ENCODE measurements at regions not wholly inside any gene's neighbourhood (a gene's known extent, or its start where the extent isn't known, plus 50 kb on each side); places are given as distances from the start of the nearest gene placed in this dataset.
"Not testable (repeated sequence)": the region's sequence is repeated elsewhere in the genome, so short reads cannot be mapped to it uniquely, and the experiment has no call there.

DNA sequence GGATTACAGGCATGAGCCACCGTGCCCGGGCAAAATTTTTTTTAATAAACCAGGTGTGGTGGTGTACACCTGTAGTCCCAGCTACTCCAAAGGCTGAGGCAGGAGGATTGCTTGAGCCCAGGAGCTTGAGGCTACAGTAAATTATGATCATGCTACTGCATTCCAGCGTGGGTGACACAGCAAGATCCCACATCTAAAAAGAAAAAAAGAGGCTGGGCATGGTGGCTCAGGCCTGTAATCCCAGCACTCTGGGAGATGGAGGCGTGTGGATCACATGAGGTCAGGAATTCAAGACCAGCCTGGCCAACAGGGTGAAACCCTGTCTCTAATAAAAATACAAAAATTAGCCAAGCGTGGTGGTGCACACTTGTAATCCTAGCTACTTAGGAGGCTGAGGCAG lies 125.6 kb downstream of the ZNF281 start:
- DNase-seq (ENCODE audit: low read depth in 1 of 2, low spot score in 1 of 2): not testable (repeated sequence)

GRCh38 chr1:200282497-200283122 lies 127.2 kb downstream of the ZNF281 start:
- no peak for DNase-seq (ENCODE audit: low read depth in 1 of 2, low spot score in 1 of 2)

- DNase-seq (ENCODE audit: low read depth in 1 of 2, low spot score in 1 of 2): no peak
Observed at GRCh38 chr1:200281201-200281835, 128.5 kb downstream of the ZNF281 start.

GRCh38 chr1:200279810-200280411 lies 129.9 kb downstream of the ZNF281 start:
- no peak for DNase-seq (ENCODE audit: low read depth in 1 of 2, low spot score in 1 of 2)

DNA sequence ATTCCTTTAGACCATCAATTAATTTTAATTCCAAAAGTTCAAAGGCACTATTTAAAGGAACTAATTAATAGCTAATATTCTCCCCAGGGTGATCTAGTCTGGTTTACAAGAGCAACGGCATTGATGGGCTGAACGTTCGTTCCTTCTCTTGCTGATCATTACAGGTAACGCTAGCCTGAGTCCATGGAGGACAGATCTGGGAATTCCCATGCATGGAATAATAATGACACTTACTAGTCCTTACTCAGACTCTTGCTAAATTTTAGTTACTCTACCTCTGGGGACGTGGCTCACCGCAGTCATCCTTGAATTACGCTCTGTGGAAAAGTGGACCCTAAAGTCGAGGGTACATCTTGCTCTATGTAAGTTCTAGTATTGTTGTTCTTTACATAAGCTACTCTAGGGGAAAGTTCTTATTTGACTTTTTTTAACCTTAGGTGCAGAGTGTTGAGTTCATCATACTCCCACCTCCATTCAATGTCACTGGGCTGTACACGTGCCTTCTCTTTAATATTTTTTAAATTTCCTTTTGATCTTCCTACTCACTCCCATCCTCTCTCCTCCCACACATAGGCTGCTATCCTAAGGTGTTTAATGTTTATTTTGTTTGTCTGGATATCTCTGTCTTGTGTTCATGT lies 133.9 kb downstream of the ZNF281 start:
- no peak for DNase-seq (ENCODE audit: low read depth in 1 of 2, low spot score in 1 of 2)

DNA sequence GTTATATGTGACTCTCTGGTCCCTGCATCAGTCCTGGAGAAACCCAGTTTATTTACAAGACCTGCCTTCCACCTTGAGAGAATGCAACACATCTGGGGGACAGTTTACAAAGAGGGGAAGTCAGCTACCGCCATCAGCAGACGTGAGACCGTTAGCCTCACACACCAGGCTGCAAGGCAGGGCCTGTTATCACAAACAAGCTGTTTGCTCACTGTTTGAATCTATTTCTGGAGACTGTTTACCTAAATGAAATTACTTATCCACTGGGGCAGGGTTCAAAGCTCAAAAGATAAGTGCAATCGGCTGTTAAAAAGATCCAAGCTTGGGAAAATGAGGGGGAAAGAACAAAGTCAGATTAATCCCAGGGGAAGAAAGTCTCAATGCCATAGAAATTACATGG lies 134.4 kb downstream of the ZNF281 start:
- no peak for DNase-seq (ENCODE audit: low read depth in 1 of 2, low spot score in 1 of 2)

- DNase-seq (ENCODE audit: low read depth in 1 of 2, low spot score in 1 of 2): no peak
Observed at GRCh38 chr1:200274116-200274515, 135.7 kb downstream of the ZNF281 start.

- DNase-seq (ENCODE audit: low read depth in 1 of 2, low spot score in 1 of 2): no peak
Observed at GRCh38 chr1:200272481-200273068, 137.3 kb downstream of the ZNF281 start.

DNA sequence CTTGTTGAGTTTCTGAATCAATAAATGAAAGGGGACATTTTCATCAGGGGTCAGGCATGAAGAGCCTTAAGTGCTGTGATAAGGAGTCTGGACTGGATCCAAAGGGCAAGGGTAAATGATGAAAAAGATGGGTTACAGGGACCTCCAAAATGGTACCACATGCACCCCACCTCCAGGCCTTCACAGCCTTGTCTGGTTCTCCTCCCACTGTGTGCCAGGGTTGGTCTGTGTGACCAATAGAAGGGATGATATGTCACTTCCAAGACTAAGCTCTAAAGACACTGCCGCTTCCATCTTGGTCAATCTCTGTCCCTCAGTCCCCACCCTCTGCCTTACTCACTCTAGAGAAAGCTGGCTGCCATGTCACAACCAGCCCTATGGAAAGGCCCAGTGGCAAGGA lies 140.6 kb downstream of the ZNF281 start:
- DNase-seq (ENCODE audit: low read depth in 1 of 2, low spot score in 1 of 2): no peak

- DNase-seq (ENCODE audit: low read depth in 1 of 2, low spot score in 1 of 2): no peak
Observed at GRCh38 chr1:200267937-200268336, 141.9 kb downstream of the ZNF281 start.

DNA sequence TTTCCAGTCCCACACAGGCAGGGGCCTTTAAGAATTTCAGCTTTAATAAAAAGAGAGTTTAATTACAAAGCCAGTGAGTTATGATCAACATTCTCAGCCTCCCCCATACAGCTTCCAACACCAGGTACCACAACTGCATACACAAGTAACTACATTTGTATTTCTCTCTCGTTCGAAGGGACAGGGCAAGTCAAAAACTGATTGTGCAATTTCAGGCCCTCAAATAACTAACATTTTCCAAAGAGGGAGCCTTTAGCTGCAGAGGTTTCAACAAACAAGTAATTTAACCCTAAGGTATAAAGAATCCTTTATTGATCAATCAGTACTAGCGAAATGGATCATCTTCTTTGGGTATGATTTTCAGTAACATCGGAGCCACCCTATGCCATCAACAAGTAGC lies 142.4 kb downstream of the ZNF281 start:
- no peak for DNase-seq (ENCODE audit: low read depth in 1 of 2, low spot score in 1 of 2)

DNA sequence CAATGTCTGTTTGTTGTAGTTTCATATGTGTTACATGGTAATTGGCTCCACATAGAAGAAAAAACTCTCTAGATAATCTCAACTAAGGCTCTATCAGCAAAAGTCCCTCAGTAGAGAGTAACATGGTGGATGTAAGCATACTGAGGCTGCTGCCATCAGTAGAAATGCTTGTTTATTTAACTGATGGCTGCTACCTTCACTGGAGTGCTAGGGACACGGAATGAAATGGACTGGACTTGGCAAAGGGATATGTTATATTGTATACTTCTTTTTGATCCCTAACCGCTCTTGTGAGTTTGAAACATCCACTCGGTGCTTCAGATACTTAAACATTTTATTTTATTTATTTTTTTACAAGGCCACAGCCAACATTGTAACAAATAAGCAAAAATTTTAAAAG lies 143.0 kb downstream of the ZNF281 start:
- DNase-seq (ENCODE audit: low read depth in 1 of 2, low spot score in 1 of 2): no peak

DNA sequence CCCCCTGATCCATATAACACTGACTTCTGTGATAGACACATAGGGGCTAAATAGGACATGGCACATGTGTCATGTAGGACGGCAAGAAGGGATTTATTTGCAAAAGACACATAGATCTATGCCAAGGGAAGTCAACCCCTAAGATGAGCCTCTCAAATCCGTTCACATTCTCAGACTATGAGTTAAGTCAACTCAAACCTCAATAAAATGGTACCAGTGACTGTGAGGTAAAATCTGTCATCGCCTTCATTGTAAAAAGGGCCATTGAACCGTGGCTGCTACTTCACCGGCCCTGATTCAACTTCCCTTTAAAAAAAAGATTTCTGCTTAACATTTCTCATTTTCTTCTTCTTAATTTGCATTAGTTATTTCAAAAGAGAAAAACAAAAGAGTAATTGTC lies 144.0 kb downstream of the ZNF281 start:
- DNase-seq (ENCODE audit: low read depth in 1 of 2, low spot score in 1 of 2): no peak

- no peak for DNase-seq (ENCODE audit: low read depth in 1 of 2, low spot score in 1 of 2)
Observed at GRCh38 chr1:200265104-200265503, 144.7 kb downstream of the ZNF281 start.

GRCh38 chr1:200263203-200263602 lies 146.6 kb downstream of the ZNF281 start:
- DNase-seq (ENCODE audit: low read depth in 1 of 2, low spot score in 1 of 2): no peak

DNA sequence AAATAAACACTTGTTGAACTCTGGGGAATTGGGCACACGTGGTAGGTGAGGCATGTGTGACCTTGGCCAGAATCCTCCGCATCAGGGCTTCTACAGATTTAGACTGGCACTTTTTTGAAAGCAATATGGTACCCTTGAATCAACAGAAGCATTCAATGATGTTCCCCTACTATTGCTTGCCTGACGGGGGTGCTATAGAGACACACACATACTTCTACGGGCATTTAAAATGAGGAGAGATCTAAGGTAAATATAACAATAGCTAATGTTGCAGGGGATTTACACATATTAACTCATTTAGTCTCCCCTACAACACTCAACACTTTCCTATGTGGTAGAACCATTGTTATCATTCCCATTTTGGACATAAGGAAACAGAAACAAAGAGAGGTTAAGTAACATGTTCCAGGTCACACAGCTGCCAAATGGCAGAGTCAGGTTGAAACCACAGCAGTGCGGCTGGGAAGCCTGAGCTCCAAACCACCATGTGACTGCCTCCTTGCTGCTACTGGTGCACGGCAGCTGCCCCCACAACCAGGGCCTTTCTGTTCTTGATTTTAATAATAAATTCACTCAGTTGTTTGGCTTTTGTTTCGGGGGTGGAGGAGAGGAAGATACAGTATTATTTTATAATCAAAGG lies 147.4 kb downstream of the ZNF281 start:
- no peak for DNase-seq (ENCODE audit: low read depth in 1 of 2, low spot score in 1 of 2)

DNA sequence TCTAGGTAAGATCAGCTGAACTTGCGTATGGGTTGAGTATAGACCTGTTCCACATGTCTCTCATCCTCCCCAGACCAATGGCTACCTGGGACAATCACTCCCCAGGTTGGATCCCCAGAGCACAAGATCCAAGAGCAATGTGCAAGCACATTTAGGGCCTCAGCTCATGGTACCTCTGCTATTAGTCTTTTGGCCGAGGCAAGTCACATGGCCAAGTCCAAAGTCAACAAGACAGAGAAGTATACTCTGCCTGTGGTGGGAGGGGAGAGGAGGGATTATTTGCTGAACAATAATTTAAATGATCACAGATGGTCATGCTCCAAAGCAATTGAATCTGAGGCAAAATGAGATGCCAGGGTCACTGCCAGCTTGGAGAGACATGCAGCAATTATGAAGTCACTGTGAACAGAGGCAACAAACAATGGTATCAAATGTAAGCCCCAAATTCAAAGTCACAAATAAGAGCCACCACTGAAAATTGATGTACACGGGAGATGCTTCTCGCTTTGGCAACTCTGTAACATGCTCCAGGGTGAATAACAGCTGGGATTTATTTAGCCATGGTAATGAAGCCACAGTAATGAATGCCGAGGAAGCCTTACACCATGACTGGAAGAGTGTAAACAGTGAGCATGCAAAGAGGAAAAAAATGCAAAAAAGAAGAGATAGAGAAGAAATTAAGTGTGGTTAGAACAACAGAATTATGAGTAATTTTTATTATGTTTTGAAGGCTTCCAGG lies 149.1 kb downstream of the ZNF281 start:
- no peak for DNase-seq (ENCODE audit: low read depth in 1 of 2, low spot score in 1 of 2)

- no peak for DNase-seq (ENCODE audit: low read depth in 1 of 2, low spot score in 1 of 2)
Observed at GRCh38 chr1:200258447-200259375, 151.1 kb downstream of the ZNF281 start.

- no peak for DNase-seq (ENCODE audit: low read depth in 1 of 2, low spot score in 1 of 2)
Observed at GRCh38 chr1:200257235-200257634, 152.6 kb downstream of the ZNF281 start.

DNA sequence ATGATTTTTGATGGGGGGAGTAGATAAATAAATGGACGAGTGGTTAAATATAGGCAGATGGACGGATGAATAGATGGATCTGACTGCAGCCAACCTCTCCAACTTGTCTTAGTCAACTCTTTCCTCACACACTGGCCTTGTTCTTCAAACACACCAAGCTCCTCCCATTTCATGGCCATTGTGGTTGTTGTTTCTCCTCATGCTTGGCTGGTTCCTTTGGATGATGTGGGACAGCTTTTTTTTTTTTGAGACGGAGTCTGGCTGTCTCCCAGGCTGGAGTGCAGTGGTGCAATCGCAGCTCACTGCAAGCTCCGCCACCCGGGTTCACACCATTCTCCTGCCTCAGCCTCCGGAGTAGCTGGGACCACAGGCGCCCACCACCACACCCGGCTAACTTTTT lies 155.2 kb downstream of the ZNF281 start:
- not testable (repeated sequence) for DNase-seq (ENCODE audit: low read depth in 1 of 2, low spot score in 1 of 2)

Measured in stimulated activated CD4-positive, alpha-beta T cell treated with anti-CD3 and anti-CD28 coated beads, Interleukin-15, amount 100 ng/mL, for 1 hour (primary cell).